ENCODE measurements at regions not wholly inside any gene's neighbourhood (a gene's known extent, or its start where the extent isn't known, plus 50 kb on each side); places are given as distances from the start of the nearest gene placed in this dataset.

- H3K4me1 ChIP-seq (ENCODE audit: low read length): no peaks in the 10 kb centered on the region
- no peaks in the 10 kb centered on the region for H3F3A ChIP-seq (ENCODE audit: insufficient read depth, low read length)
- H3K79me2 ChIP-seq (ENCODE audit: low read length): no peaks in the 10 kb centered on the region
- no peak overlapping the region for H3K27ac ChIP-seq (ENCODE audit: low read length)
- no peak overlapping the region for H3K4me2 ChIP-seq (ENCODE audit: low read depth, low read length)
- H3K36me3 ChIP-seq (replicated peaks; ENCODE audit: insufficient read depth, low read length): no peaks in the 10 kb centered on the region
- H3K27me3 ChIP-seq (replicated peaks; ENCODE audit: insufficient read depth, low read length): no peaks in the 10 kb centered on the region
- H2AFZ ChIP-seq (ENCODE audit: low read length): no peak overlapping the region
- no peaks in the 10 kb centered on the region for H3K9me3 ChIP-seq (replicated peaks; ENCODE audit: insufficient read depth, low read length)
- H4K20me1 ChIP-seq (ENCODE audit: insufficient read depth, low read length): no peaks in the 10 kb centered on the region
- no peak overlapping the region for H3K4me3 ChIP-seq (ENCODE audit: low read length)
- DNase-seq: no peak
- TF ChIP-seq CTCF (IDR thresholded peaks at IDR 0.05; ENCODE audit: low read length) (no peak), EZH2 (optimal IDR thresholded peaks at IDR 0.05; ENCODE audit: low read depth, low read length) (no peak), EZH2phosphoT487 (IDR thresholded peaks at IDR 0.05; ENCODE audit: low read length) (no peak)
- no peak overlapping the region for H3K9ac ChIP-seq (ENCODE audit: low read length)
- H3K9me2 ChIP-seq (replicated peaks; ENCODE audit: insufficient read depth, low read length): no peaks in the 10 kb centered on the region
Measured at GRCh38 chr7:131182446-131183058, 145.1 kb upstream of the MKLN1 start.

- Histone ChIP-seq H2AFZ (ENCODE audit: low read length) (no peak overlapping the region), H3K36me3 (replicated peaks; ENCODE audit: insufficient read depth, low read length) (no peaks in the 10 kb centered on the region), H3K4me3 (ENCODE audit: low read length) (no peak overlapping the region), H4K20me1 (ENCODE audit: insufficient read depth, low read length) (no peaks in the 10 kb centered on the region), H3K79me2 (ENCODE audit: low read length) (no peaks in the 10 kb centered on the region), H3K9ac (ENCODE audit: low read length) (no peak overlapping the region), H3K4me1 (ENCODE audit: low read length) (no peaks in the 10 kb centered on the region), H3K4me2 (ENCODE audit: low read depth, low read length) (no peak overlapping the region), H3F3A (ENCODE audit: insufficient read depth, low read length) (no peaks in the 10 kb centered on the region), H3K9me3 (replicated peaks; ENCODE audit: insufficient read depth, low read length) (no peaks in the 10 kb centered on the region), H3K9me2 (replicated peaks; ENCODE audit: insufficient read depth, low read length) (no peaks in the 10 kb centered on the region), H3K27ac (ENCODE audit: low read length) (no peak overlapping the region), H3K27me3 (replicated peaks; ENCODE audit: insufficient read depth, low read length) (no peaks in the 10 kb centered on the region)
- no peak for TF ChIP-seq EZH2 (optimal IDR thresholded peaks at IDR 0.05; ENCODE audit: low read depth, low read length)
- no peak for TF ChIP-seq CTCF (IDR thresholded peaks at IDR 0.05; ENCODE audit: low read length)
- no peak for TF ChIP-seq EZH2phosphoT487 (IDR thresholded peaks at IDR 0.05; ENCODE audit: low read length)
- no peak for DNase-seq
Measured at GRCh38 chr7:131183072-131183471, 144.6 kb upstream of the MKLN1 start.

GRCh38 chr7:131183611-131184119 lies 144.0 kb upstream of the MKLN1 start:
- H3F3A ChIP-seq (ENCODE audit: insufficient read depth, low read length): no peaks in the 10 kb centered on the region
- no peaks in the 10 kb centered on the region for H3K27me3 ChIP-seq (replicated peaks; ENCODE audit: insufficient read depth, low read length)
- no peak overlapping the region for H3K27ac ChIP-seq (ENCODE audit: low read length)

More at GRCh38 chr7:131183611-131184119, 144.0 kb upstream of the MKLN1 start:
- no peak overlapping the region for H3K4me2 ChIP-seq (ENCODE audit: low read depth, low read length)
- TF ChIP-seq CTCF (IDR thresholded peaks at IDR 0.05; ENCODE audit: low read length) (no peak), EZH2phosphoT487 (IDR thresholded peaks at IDR 0.05; ENCODE audit: low read length) (no peak), EZH2 (optimal IDR thresholded peaks at IDR 0.05; ENCODE audit: low read depth, low read length) (no peak)
- H3K9me3 ChIP-seq (replicated peaks; ENCODE audit: insufficient read depth, low read length): no peaks in the 10 kb centered on the region
- H2AFZ ChIP-seq (ENCODE audit: low read length): no peak overlapping the region
- H4K20me1 ChIP-seq (ENCODE audit: insufficient read depth, low read length): no peaks in the 10 kb centered on the region
- H3K36me3 ChIP-seq (replicated peaks; ENCODE audit: insufficient read depth, low read length): no peaks in the 10 kb centered on the region
- no peak overlapping the region for H3K9ac ChIP-seq (ENCODE audit: low read length)
- H3K4me1 ChIP-seq (ENCODE audit: low read length): 0 out of 2 replicates have a peak, but pooled peaks cover 5% of the 10 kb centered on the region
- no peaks in the 10 kb centered on the region for H3K9me2 ChIP-seq (replicated peaks; ENCODE audit: insufficient read depth, low read length)
- DNase-seq: no peak
- H3K4me3 ChIP-seq (ENCODE audit: low read length): no peak overlapping the region
- no peaks in the 10 kb centered on the region for H3K79me2 ChIP-seq (ENCODE audit: low read length)
